Liver (tissue), 8 donors: ENCODE measurements at regions not wholly inside any gene's neighbourhood (a gene's known extent, or its start where the extent isn't known, plus 50 kb on each side); places are given as distances from the start of the nearest gene placed in this dataset.

ENCODE experiments used
- DNase-seq: peaks from one replicate; pipeline ENCODE4 v3.0.0-alpha.2; 2017; ENCODE audit warnings: low spot score
- H3K27ac ChIP-seq, 2 donors: one replicate each; pipeline ENCODE4 v1.7.0; 2013; ENCODE audit warnings: inconsistent platforms in 2 of 2, low read length in 2 of 2, control low read depth in 1 of 2, low read depth in 1 of 2, mild to moderate bottlenecking in 1 of 2
- H3K27me3 ChIP-seq, 4 donors: one replicate each; pipeline versions ENCODE4 v1.6.1 to v1.7.0; 2013; ENCODE audit warnings: low read length in 3 of 4, inconsistent platforms in 1 of 4, mild to moderate bottlenecking in 1 of 4, moderate library complexity in 1 of 4; ENCODE audit not compliant: control insufficient read depth in 4 of 4, insufficient read depth in 4 of 4
- H3K36me3 ChIP-seq, 4 donors: one replicate each; pipeline versions ENCODE4 v1.6.1 to v1.7.0; 2013; ENCODE audit warnings: low read length in 3 of 4, mild to moderate bottlenecking in 3 of 4, low read depth in 1 of 4, moderate library complexity in 1 of 4; ENCODE audit not compliant: control insufficient read depth in 4 of 4, insufficient read depth in 3 of 4
- H3K4me1 ChIP-seq, 4 donors: one replicate each; pipeline versions ENCODE4 v1.6.1 to v1.7.0; 2013; ENCODE audit warnings: low read length in 3 of 4, mild to moderate bottlenecking in 3 of 4, moderate library complexity in 1 of 4; ENCODE audit not compliant: control insufficient read depth in 4 of 4, insufficient read depth in 4 of 4
- H3K4me3 ChIP-seq, 3 donors: one replicate each; pipeline versions ENCODE4 v1.6.1 to v1.7.0; 2013; ENCODE audit warnings: low read length in 3 of 3, control low read depth in 1 of 3, low read depth in 1 of 3, mild to moderate bottlenecking in 1 of 3
- H3K9ac ChIP-seq, 2 donors: one replicate each; pipeline ENCODE4 v1.7.0; 2013; ENCODE audit warnings: low read length in 2 of 2, mild to moderate bottlenecking in 2 of 2, moderate library complexity in 2 of 2, control low read depth in 1 of 2, low read depth in 1 of 2
- H3K9me3 ChIP-seq, 4 donors: one replicate each; pipeline versions ENCODE4 v1.6.1 to v1.7.0; 2013; ENCODE audit warnings: low read length in 3 of 4; ENCODE audit not compliant: control insufficient read depth in 4 of 4
- CTCF ChIP-seq: fragments of 150-350 bp; IDR thresholded peaks from 2 replicates; pipeline ENCODE4 v1.5.1; 2017; ENCODE audit warnings: improper control_type of control experiment, low read depth, low read length; ENCODE audit not compliant: missing input control
- EGR1 ChIP-seq, 2 donors: IDR thresholded peaks; 2 replicates each; pipeline ENCODE4 v1.6.1; 2016 to 2018; ENCODE audit warnings: antibody characterized with exemption in 2 of 2, low read depth in 2 of 2
- FOXA1 ChIP-seq: IDR thresholded peaks from 2 replicates; pipeline ENCODE4 v1.6.1; 2016; ENCODE audit warnings: antibody characterized with exemption
- FOXA2 ChIP-seq: IDR thresholded peaks from 2 replicates; pipeline ENCODE4 v1.6.1; 2016; ENCODE audit warnings: antibody characterized with exemption
- GABPA ChIP-seq, 2 donors: IDR thresholded peaks in 1 of 2; conservative IDR thresholded peaks in 1 of 2; 2 replicates each; pipeline ENCODE4 v1.6.1; 2016; ENCODE audit warnings: antibody characterized with exemption in 2 of 2, mild to moderate bottlenecking in 1 of 2, moderate library complexity in 1 of 2
- HNF4A ChIP-seq, 2 donors: conservative IDR thresholded peaks; 2 replicates each; pipeline ENCODE4 v1.6.1; 2016; ENCODE audit warnings: antibody characterized with exemption in 2 of 2, mild to moderate bottlenecking in 2 of 2
- HNF4G ChIP-seq: IDR thresholded peaks from 2 replicates; pipeline ENCODE4 v1.6.1; 2016; ENCODE audit warnings: antibody characterized with exemption
- JUND ChIP-seq, 2 donors: IDR thresholded peaks; 2 replicates each; pipeline ENCODE4 v1.6.1; 2016; ENCODE audit warnings: antibody characterized with exemption in 2 of 2
- MAX ChIP-seq: IDR thresholded peaks from 2 replicates; pipeline ENCODE4 v1.6.1; 2016; ENCODE audit warnings: antibody characterized with exemption
- NR2F2 ChIP-seq: IDR thresholded peaks from 2 replicates; pipeline ENCODE4 v1.6.1; 2016; ENCODE audit warnings: antibody characterized with exemption
- RAD21 ChIP-seq, 2 donors: IDR thresholded peaks; 2 replicates each; pipeline ENCODE4 v1.6.1; 2016; ENCODE audit warnings: antibody characterized with exemption in 2 of 2, mild to moderate bottlenecking in 2 of 2
- REST ChIP-seq: IDR thresholded peaks from 2 replicates; pipeline ENCODE4 v1.6.1; 2016; ENCODE audit warnings: antibody characterized with exemption, mild to moderate bottlenecking
- RXRA ChIP-seq, 2 donors: IDR thresholded peaks; 2 replicates each; pipeline ENCODE4 v1.6.1; 2017 to 2018; ENCODE audit warnings: antibody characterized with exemption in 2 of 2, mild to moderate bottlenecking in 1 of 2
- SP1 ChIP-seq: IDR thresholded peaks from 2 replicates; pipeline ENCODE4 v1.6.1; 2018; ENCODE audit warnings: antibody characterized with exemption, mild to moderate bottlenecking
- TAF1 ChIP-seq: conservative IDR thresholded peaks from 2 replicates; pipeline ENCODE4 v1.6.1; 2016; ENCODE audit warnings: antibody characterized with exemption, mild to moderate bottlenecking
- YY1 ChIP-seq: IDR thresholded peaks from 2 replicates; pipeline ENCODE4 v1.6.1; 2016; ENCODE audit warnings: antibody characterized with exemption, mild to moderate bottlenecking
- WGBS: extraction: QIAGEN DNeasy Blood & Tissue Kit; methylation state at CpG from one replicate; pipeline ENCODE4 v1.1.7; 2013; 5-methylcytosine and 5-hydroxymethylcytosine counted together
- TF ChIP-seq, protein P1 (sequence below): IDR thresholded peaks from 2 replicates; pipeline ENCODE4 v1.6.1; 2016; ENCODE audit warnings: antibody characterized with exemption
- TF ChIP-seq, protein P2 (sequence below): IDR thresholded peaks from 2 replicates; pipeline ENCODE4 v1.6.1; 2016; ENCODE audit warnings: antibody characterized with exemption
- donor health status: healthy.
- donor health status: healthy.
- donor health status: healthy.
- donor health status: healthy.
- donor health status: healthy.

GRCh38 chr1:24987875-24988557, 57.9 kb upstream of the RUNX3 start (continued):
- TF ChIP-seq, protein P1, sequence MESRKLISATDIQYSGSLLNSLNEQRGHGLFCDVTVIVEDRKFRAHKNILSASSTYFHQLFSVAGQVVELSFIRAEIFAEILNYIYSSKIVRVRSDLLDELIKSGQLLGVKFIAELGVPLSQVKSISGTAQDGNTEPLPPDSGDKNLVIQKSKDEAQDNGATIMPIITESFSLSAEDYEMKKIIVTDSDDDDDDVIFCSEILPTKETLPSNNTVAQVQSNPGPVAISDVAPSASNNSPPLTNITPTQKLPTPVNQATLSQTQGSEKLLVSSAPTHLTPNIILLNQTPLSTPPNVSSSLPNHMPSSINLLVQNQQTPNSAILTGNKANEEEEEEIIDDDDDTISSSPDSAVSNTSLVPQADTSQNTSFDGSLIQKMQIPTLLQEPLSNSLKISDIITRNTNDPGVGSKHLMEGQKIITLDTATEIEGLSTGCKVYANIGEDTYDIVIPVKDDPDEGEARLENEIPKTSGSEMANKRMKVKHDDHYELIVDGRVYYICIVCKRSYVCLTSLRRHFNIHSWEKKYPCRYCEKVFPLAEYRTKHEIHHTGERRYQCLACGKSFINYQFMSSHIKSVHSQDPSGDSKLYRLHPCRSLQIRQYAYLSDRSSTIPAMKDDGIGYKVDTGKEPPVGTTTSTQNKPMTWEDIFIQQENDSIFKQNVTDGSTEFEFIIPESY, result no peak
- TF ChIP-seq JUND (IDR thresholded peaks at IDR 0.05), result no peak
- no peak for TF ChIP-seq MAX
- no peak for TF ChIP-seq HNF4G
- no peak for TF ChIP-seq TAF1

DNA sequence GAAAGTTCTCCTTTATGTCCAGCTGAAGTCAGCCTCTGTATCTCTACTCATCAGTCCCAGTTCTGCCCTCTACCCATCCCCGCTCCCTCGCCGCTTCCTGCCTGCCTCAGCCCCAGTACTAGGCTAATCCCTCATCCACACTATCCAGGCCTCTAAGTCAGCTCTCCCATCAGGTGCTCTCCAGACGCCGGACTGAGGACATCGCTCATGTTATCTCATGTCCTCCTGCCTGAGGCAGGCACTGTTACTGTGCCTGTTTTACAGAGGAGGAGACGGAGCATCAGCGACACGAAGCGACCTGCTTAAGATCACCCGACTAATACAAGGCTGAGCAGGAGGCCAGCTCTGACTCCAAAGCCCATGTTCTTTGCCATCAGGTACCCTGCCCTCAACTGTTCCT, 57.3 kb upstream of the RUNX3 start:
- Histone ChIP-seq H3K9ac (no peak overlapping the region), H3K27me3 (no peaks in the 10 kb centered on the region), H3K27ac (no peak overlapping the region), H3K4me1 (no peaks in the 10 kb centered on the region), H3K4me3 (no peak overlapping the region), H3K36me3 (no peaks in the 10 kb centered on the region), H3K9me3 (peaks cover 0 to 4% (median 1%) of the 10 kb centered on the region in 4 donors)
- DNase-seq, result no peak
- TF ChIP-seq FOXA2, result no peak
- TF ChIP-seq, protein P1, result no peak
- no peak for TF ChIP-seq EGR1 (IDR thresholded peaks at IDR 0.05; ENCODE audit: low read depth in 2 of 2)
- TF ChIP-seq GABPA (IDR thresholded peaks at IDR 0.05 in 1 of 2, conservative IDR thresholded peaks at IDR 0.05 in 1 of 2), result no peak
- no peak for TF ChIP-seq MAX
- no peak for TF ChIP-seq FOXA1
- TF ChIP-seq YY1, result no peak
- TF ChIP-seq TAF1, result no peak
- no peak for TF ChIP-seq HNF4G
- 94% methylated on average over 11 of the region's 11 CpGs for WGBS

- 80% methylated on average over 2 of the region's 2 CpGs for WGBS
- DNase-seq, result no peak
- Histone ChIP-seq H3K9ac (no peak overlapping the region), H3K4me3 (no peak overlapping the region), H3K9me3 (no peaks in the 10 kb centered on the region), H3K4me1 (no peaks in the 10 kb centered on the region), H3K27me3 (no peaks in the 10 kb centered on the region), H3K27ac (no peak overlapping the region), H3K36me3 (no peaks in the 10 kb centered on the region)
- TF ChIP-seq EGR1 (IDR thresholded peaks at IDR 0.05; ENCODE audit: low read depth in 2 of 2), result no peak
- no peak for TF ChIP-seq FOXA1
- TF ChIP-seq, protein P2, sequence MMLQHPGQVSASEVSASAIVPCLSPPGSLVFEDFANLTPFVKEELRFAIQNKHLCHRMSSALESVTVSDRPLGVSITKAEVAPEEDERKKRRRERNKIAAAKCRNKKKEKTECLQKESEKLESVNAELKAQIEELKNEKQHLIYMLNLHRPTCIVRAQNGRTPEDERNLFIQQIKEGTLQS, result no peak
- no peak for TF ChIP-seq FOXA2
- no peak for TF ChIP-seq SP1
- no peak for TF ChIP-seq CTCF
- no peak for TF ChIP-seq GABPA (IDR thresholded peaks at IDR 0.05 in 1 of 2, conservative IDR thresholded peaks at IDR 0.05 in 1 of 2)
- no peak for TF ChIP-seq REST
- no peak for TF ChIP-seq MAX
- no peak for TF ChIP-seq RAD21 (IDR thresholded peaks at IDR 0.05)
- no peak for TF ChIP-seq JUND (IDR thresholded peaks at IDR 0.05)
- TF ChIP-seq RXRA (IDR thresholded peaks at IDR 0.05), result no peak
- no peak for TF ChIP-seq HNF4G
- TF ChIP-seq HNF4A (conservative IDR thresholded peaks at IDR 0.05), result no peak
- TF ChIP-seq YY1, result no peak
- TF ChIP-seq NR2F2, result no peak
Measured at GRCh38 chr1:24986372-24986965, 56.4 kb upstream of the RUNX3 start.
